ENCODE measurements at regions not wholly inside any gene's neighbourhood (a gene's known extent, or its start where the extent isn't known, plus 50 kb on each side); places are given as distances from the start of the nearest gene placed in this dataset.
A peak's percentile ranks its signal among the peaks of the same experiment; 100 is the strongest.

- no peak overlapping the region for H3K4me3 Mint-ChIP-seq (ENCODE audit: unreplicated experiment)
- no peaks in the 10 kb centered on the region for H3K4me1 Mint-ChIP-seq (ENCODE audit: unreplicated experiment)
- no peaks in the 10 kb centered on the region for H3K9me3 Mint-ChIP-seq (ENCODE audit: unreplicated experiment)
- TF ChIP-seq CTCF (IDR thresholded peaks at IDR 0.05; ENCODE audit: unreplicated experiment) = no peak
- no peaks in the 10 kb centered on the region for H3K36me3 Mint-ChIP-seq (ENCODE audit: low read depth, unreplicated experiment)
- H3K27me3 Mint-ChIP-seq (ENCODE audit: unreplicated experiment) = no peaks in the 10 kb centered on the region
- H3K27ac Mint-ChIP-seq (ENCODE audit: unreplicated experiment) = no peak overlapping the region
- DNase-seq (ENCODE audit: low spot score) = no peak
Measured at GRCh38 chr14:29999013-29999539, 71.4 kb upstream of the PRKD1 start.

GRCh38 chr14:30002859-30003258 is 75.2 kb upstream of the PRKD1 start:
- no peak for TF ChIP-seq CTCF (IDR thresholded peaks at IDR 0.05; ENCODE audit: unreplicated experiment)
- DNase-seq (ENCODE audit: low spot score) = no peak
- H3K27me3 Mint-ChIP-seq (ENCODE audit: unreplicated experiment) = no peaks in the 10 kb centered on the region
- no peak overlapping the region for H3K27ac Mint-ChIP-seq (ENCODE audit: unreplicated experiment)
- no peaks in the 10 kb centered on the region for H3K9me3 Mint-ChIP-seq (ENCODE audit: unreplicated experiment)
- H3K4me3 Mint-ChIP-seq (ENCODE audit: unreplicated experiment) = no peak overlapping the region
- no peaks in the 10 kb centered on the region for H3K36me3 Mint-ChIP-seq (ENCODE audit: low read depth, unreplicated experiment)
- H3K4me1 Mint-ChIP-seq (ENCODE audit: unreplicated experiment) = no peaks in the 10 kb centered on the region

- DNase-seq (ENCODE audit: low spot score) = peak; percentile 9
- TF ChIP-seq CTCF (IDR thresholded peaks at IDR 0.05; ENCODE audit: unreplicated experiment) = peak; percentile 42
- H3K27ac Mint-ChIP-seq (ENCODE audit: unreplicated experiment) = no peak overlapping the region
- H3K4me1 Mint-ChIP-seq (ENCODE audit: unreplicated experiment) = no peaks in the 10 kb centered on the region
- no peaks in the 10 kb centered on the region for H3K9me3 Mint-ChIP-seq (ENCODE audit: unreplicated experiment)
- H3K36me3 Mint-ChIP-seq (ENCODE audit: low read depth, unreplicated experiment) = no peaks in the 10 kb centered on the region
- no peak overlapping the region for H3K4me3 Mint-ChIP-seq (ENCODE audit: unreplicated experiment)
- no peaks in the 10 kb centered on the region for H3K27me3 Mint-ChIP-seq (ENCODE audit: unreplicated experiment)
Measured at GRCh38 chr14:30005114-30005808, 77.6 kb upstream of the PRKD1 start.

- no peaks in the 10 kb centered on the region for H3K27me3 Mint-ChIP-seq (ENCODE audit: unreplicated experiment)
- H3K36me3 Mint-ChIP-seq (ENCODE audit: low read depth, unreplicated experiment) = no peaks in the 10 kb centered on the region
- H3K27ac Mint-ChIP-seq (ENCODE audit: unreplicated experiment) = no peak overlapping the region
- no peak for DNase-seq (ENCODE audit: low spot score)
- no peaks in the 10 kb centered on the region for H3K9me3 Mint-ChIP-seq (ENCODE audit: unreplicated experiment)
- no peaks in the 10 kb centered on the region for H3K4me1 Mint-ChIP-seq (ENCODE audit: unreplicated experiment)
- no peak for TF ChIP-seq CTCF (IDR thresholded peaks at IDR 0.05; ENCODE audit: unreplicated experiment)
- no peak overlapping the region for H3K4me3 Mint-ChIP-seq (ENCODE audit: unreplicated experiment)
Measured at GRCh38 chr14:30006695-30007094, 79.0 kb upstream of the PRKD1 start.

- Mint-ChIP-seq H3K4me1 (ENCODE audit: unreplicated experiment) (no peaks in the 10 kb centered on the region), H3K9me3 (ENCODE audit: unreplicated experiment) (no peaks in the 10 kb centered on the region), H3K27ac (ENCODE audit: unreplicated experiment) (no peak overlapping the region), H3K36me3 (ENCODE audit: low read depth, unreplicated experiment) (no peaks in the 10 kb centered on the region), H3K4me3 (ENCODE audit: unreplicated experiment) (no peak overlapping the region), H3K27me3 (ENCODE audit: unreplicated experiment) (no peaks in the 10 kb centered on the region)
- TF ChIP-seq CTCF (IDR thresholded peaks at IDR 0.05; ENCODE audit: unreplicated experiment) = no peak
- DNase-seq (ENCODE audit: low spot score) = no peak
Measured at GRCh38 chr14:30015489-30015888, 87.8 kb upstream of the PRKD1 start.
